ENCODE measurements at regions not wholly inside any gene's neighbourhood (a gene's known extent, or its start where the extent isn't known, plus 50 kb on each side); places are given as distances from the start of the nearest gene placed in this dataset.

GRCh38 chr20:57080796-57081195 lies 185.6 kb downstream of the BMP7 start:
- DNase-seq (ENCODE audit: low spot score) = no peak

GRCh38 chr20:57082357-57082945 lies 184.0 kb downstream of the BMP7 start:
- no peak for DNase-seq (ENCODE audit: low spot score)

GRCh38 chr20:57083072-57083471 lies 183.4 kb downstream of the BMP7 start:
- no peak for DNase-seq (ENCODE audit: low spot score)

GRCh38 chr20:57086066-57086465 lies 180.4 kb downstream of the BMP7 start:
- no peak for DNase-seq (ENCODE audit: low spot score)

GRCh38 chr20:57087102-57087501 lies 179.3 kb downstream of the BMP7 start:
- no peak for DNase-seq (ENCODE audit: low spot score)

GRCh38 chr20:57087705-57088104 lies 178.7 kb downstream of the BMP7 start:
- no peak for DNase-seq (ENCODE audit: low spot score)

GRCh38 chr20:57088436-57088835 lies 178.0 kb downstream of the BMP7 start:
- DNase-seq (ENCODE audit: low spot score) = no peak

- peak; percentile 80 for DNase-seq (ENCODE audit: low spot score)
Measured at GRCh38 chr20:57089699-57090144, 176.7 kb downstream of the BMP7 start.

GRCh38 chr20:57090590-57091560 lies 175.6 kb downstream of the BMP7 start:
- no peak for DNase-seq (ENCODE audit: low spot score)

GRCh38 chr20:57091748-57092111 lies 174.7 kb downstream of the BMP7 start:
- no peak for DNase-seq (ENCODE audit: low spot score)

GRCh38 chr20:57092112-57092899 lies 174.1 kb downstream of the BMP7 start:
- peak; percentile 79 for DNase-seq (ENCODE audit: low spot score)

GRCh38 chr20:57092900-57093530 lies 173.4 kb downstream of the BMP7 start:
- DNase-seq (ENCODE audit: low spot score) = no peak

GRCh38 chr20:57093766-57094165 lies 172.7 kb downstream of the BMP7 start:
- DNase-seq (ENCODE audit: low spot score) = no peak

- no peak for DNase-seq (ENCODE audit: low spot score)
Measured at GRCh38 chr20:57094252-57094891, 172.1 kb downstream of the BMP7 start.

- DNase-seq (ENCODE audit: low spot score) = no peak
Measured at GRCh38 chr20:57094991-57095390, 171.4 kb downstream of the BMP7 start.

GRCh38 chr20:57095426-57095825 lies 171.0 kb downstream of the BMP7 start:
- DNase-seq (ENCODE audit: low spot score) = no peak

GRCh38 chr20:57097245-57097915 lies 169.1 kb downstream of the BMP7 start:
- no peak for DNase-seq (ENCODE audit: low spot score)

- no peak for DNase-seq (ENCODE audit: low spot score)
Measured at GRCh38 chr20:57102160-57102559, 164.3 kb downstream of the BMP7 start.

- DNase-seq (ENCODE audit: low spot score) = no peak
Measured at GRCh38 chr20:57102566-57102965, 163.9 kb downstream of the BMP7 start.

GRCh38 chr20:57103146-57103800 lies 163.2 kb downstream of the BMP7 start:
- DNase-seq (ENCODE audit: low spot score) = no peak

Measured in AG08396 (cell line).